GM12874 (cell line): ENCODE measurements at regions not wholly inside any gene's neighbourhood (a gene's known extent, or its start where the extent isn't known, plus 50 kb on each side); places are given as distances from the start of the nearest gene placed in this dataset.

Experiments used
- CTCF ChIP-seq: IDR thresholded peaks from 2 replicates; pipeline ENCODE4 v1.5.1; 2011; ENCODE audit warnings: low read depth, mild to moderate bottlenecking, control low read depth, low read length, moderate library complexity; ENCODE audit not compliant: insufficient read depth

- no peak for TF ChIP-seq CTCF
Observed at GRCh38 chr13:107028751-107029150, 460.8 kb upstream of the ARGLU1 start.

GRCh38 chr13:107025991-107026390 is 458.1 kb upstream of the ARGLU1 start:
- TF ChIP-seq CTCF = no peak

- no peak for TF ChIP-seq CTCF
Observed at GRCh38 chr13:107023335-107023734, 455.4 kb upstream of the ARGLU1 start.

- no peak for TF ChIP-seq CTCF
Observed at GRCh38 chr13:107020393-107020792, 452.5 kb upstream of the ARGLU1 start.

GRCh38 chr13:107018285-107018684 is 450.3 kb upstream of the ARGLU1 start:
- TF ChIP-seq CTCF = no peak

- TF ChIP-seq CTCF = no peak
Observed at GRCh38 chr13:107006661-107007060, 438.7 kb upstream of the ARGLU1 start.

GRCh38 chr13:107005577-107005976 is 437.6 kb upstream of the ARGLU1 start:
- no peak for TF ChIP-seq CTCF

GRCh38 chr13:107003911-107004310 is 436.0 kb upstream of the ARGLU1 start:
- TF ChIP-seq CTCF = no peak
